ENCODE measurements at regions not wholly inside any gene's neighbourhood (a gene's known extent, or its start where the extent isn't known, plus 50 kb on each side); places are given as distances from the start of the nearest gene placed in this dataset.

DNA sequence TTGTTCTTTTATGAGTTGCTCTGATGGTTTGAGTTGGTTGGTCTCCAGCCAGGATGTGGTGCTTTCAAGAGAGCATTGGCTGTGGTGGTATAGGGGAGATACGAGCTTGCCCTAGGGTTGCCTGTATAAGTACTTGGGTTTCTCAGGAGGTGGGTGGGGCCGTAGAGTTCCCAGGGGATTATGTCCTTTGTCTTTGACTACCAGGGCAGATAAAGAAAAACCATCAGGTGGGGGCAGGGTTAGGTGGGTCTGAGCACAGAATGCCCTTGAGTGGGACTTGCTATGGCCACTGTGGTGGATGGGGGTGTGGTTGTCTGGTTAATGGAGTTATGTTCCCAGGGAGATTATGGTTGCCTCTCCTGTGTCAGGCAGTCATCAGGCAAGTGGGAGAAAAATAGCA lies 247.9 kb upstream of the HAND2 start:
- TF ChIP-seq RARB (CRISPR knock-in tag; IDR thresholded peaks at IDR 0.05) (no peak), ARNTL (CRISPR knock-in tag; IDR thresholded peaks at IDR 0.05; ENCODE audit: borderline replicate concordance, low read depth) (no peak), CSDC2 (CRISPR knock-in tag; IDR thresholded peaks at IDR 0.05) (no peak), OSR1 (CRISPR knock-in tag; IDR thresholded peaks at IDR 0.05) (no peak)
- TF ChIP-seq, protein P1, sequence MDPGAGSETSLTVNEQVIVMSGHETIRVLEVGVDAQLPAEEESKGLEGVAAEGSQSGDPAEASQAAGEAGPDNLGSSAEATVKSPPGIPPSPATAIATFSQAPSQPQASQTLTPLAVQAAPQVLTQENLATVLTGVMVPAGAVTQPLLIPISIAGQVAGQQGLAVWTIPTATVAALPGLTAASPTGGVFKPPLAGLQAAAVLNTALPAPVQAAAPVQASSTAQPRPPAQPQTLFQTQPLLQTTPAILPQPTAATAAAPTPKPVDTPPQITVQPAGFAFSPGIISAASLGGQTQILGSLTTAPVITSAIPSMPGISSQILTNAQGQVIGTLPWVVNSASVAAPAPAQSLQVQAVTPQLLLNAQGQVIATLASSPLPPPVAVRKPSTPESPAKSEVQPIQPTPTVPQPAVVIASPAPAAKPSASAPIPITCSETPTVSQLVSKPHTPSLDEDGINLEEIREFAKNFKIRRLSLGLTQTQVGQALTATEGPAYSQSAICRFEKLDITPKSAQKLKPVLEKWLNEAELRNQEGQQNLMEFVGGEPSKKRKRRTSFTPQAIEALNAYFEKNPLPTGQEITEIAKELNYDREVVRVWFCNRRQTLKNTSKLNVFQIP (CRISPR knock-in tag; IDR thresholded peaks at IDR 0.05; ENCODE audit: borderline replicate concordance, low read depth): no peak
- TF ChIP-seq, protein P2, sequence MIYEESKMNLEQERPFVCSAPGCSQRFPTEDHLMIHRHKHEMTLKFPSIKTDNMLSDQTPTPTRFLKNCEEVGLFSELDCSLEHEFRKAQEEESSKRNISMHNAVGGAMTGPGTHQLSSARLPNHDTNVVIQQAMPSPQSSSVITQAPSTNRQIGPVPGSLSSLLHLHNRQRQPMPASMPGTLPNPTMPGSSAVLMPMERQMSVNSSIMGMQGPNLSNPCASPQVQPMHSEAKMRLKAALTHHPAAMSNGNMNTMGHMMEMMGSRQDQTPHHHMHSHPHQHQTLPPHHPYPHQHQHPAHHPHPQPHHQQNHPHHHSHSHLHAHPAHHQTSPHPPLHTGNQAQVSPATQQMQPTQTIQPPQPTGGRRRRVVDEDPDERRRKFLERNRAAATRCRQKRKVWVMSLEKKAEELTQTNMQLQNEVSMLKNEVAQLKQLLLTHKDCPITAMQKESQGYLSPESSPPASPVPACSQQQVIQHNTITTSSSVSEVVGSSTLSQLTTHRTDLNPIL (CRISPR knock-in tag; IDR thresholded peaks at IDR 0.05; ENCODE audit: low read depth): no peak
- TF ChIP-seq, protein P3, sequence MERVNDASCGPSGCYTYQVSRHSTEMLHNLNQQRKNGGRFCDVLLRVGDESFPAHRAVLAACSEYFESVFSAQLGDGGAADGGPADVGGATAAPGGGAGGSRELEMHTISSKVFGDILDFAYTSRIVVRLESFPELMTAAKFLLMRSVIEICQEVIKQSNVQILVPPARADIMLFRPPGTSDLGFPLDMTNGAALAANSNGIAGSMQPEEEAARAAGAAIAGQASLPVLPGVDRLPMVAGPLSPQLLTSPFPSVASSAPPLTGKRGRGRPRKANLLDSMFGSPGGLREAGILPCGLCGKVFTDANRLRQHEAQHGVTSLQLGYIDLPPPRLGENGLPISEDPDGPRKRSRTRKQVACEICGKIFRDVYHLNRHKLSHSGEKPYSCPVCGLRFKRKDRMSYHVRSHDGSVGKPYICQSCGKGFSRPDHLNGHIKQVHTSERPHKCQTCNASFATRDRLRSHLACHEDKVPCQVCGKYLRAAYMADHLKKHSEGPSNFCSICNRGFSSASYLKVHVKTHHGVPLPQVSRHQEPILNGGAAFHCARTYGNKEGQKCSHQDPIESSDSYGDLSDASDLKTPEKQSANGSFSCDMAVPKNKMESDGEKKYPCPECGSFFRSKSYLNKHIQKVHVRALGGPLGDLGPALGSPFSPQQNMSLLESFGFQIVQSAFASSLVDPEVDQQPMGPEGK (CRISPR knock-in tag; IDR thresholded peaks at IDR 0.05; ENCODE audit: borderline replicate concordance): no peak

Measured in SK-N-SH treated with all-trans-retinoic acid at 6 μM for 48 hours (cell line).